ENCODE measurements at regions not wholly inside any gene's neighbourhood (a gene's known extent, or its start where the extent isn't known, plus 50 kb on each side); places are given as distances from the start of the nearest gene placed in this dataset.

- Histone ChIP-seq H3K9me2 (ENCODE audit: insufficient read depth) (no peaks in the 10 kb centered on the region), H3K4me2 (no peak overlapping the region), H3F3A (ENCODE audit: insufficient read depth, low read depth) (no peaks in the 10 kb centered on the region), H3K9me3 (ENCODE audit: insufficient read depth, low read depth) (no peaks in the 10 kb centered on the region), H3K79me2 (ENCODE audit: low read depth) (no peaks in the 10 kb centered on the region), H3K4me1 (replicated peaks; ENCODE audit: insufficient read depth) (no peaks in the 10 kb centered on the region), H4K20me1 (ENCODE audit: insufficient read depth) (no peaks in the 10 kb centered on the region), H3K27me3 (ENCODE audit: insufficient read depth, low read depth) (no peaks in the 10 kb centered on the region), H3K36me3 (ENCODE audit: low read depth) (no peaks in the 10 kb centered on the region), H2AFZ (no peak overlapping the region), H3K27ac (no peak overlapping the region), H3K4me3 (no peak overlapping the region)
- intact Hi-C loops (cut with micrococcal nuclease; ENCODE audit: unreplicated experiment): no loop called here
- no peak for TF ChIP-seq CTCF (conservative IDR thresholded peaks at IDR 0.05)
- TF ChIP-seq EZH2 (IDR thresholded peaks at IDR 0.05; ENCODE audit: low read depth): no peak
- ChIA-PET CTCF (no interaction called here), POLR2A (ENCODE audit: unreplicated experiment) (no interaction called here)
- no peak for DNase-seq
- BruUV-seq (replicated peaks): no TSS peak
These were observed 680.0 kb downstream of the TLE4 start for GRCh38 chr9:80251778-80252177.

- POLR2A ChIA-PET (ENCODE audit: unreplicated experiment): no interaction called here
- DNase-seq: no peak
These were observed 670.3 kb downstream of the TLE4 start for GRCh38 chr9:80242022-80242421.

GRCh38 chr9:80235752-80236151, 664.0 kb downstream of the TLE4 start:
- H3K4me3 ChIP-seq: no peak overlapping the region
- H3F3A ChIP-seq (ENCODE audit: insufficient read depth, low read depth): no peaks in the 10 kb centered on the region
- TF ChIP-seq CTCF (conservative IDR thresholded peaks at IDR 0.05): no peak
- TF ChIP-seq EZH2 (IDR thresholded peaks at IDR 0.05; ENCODE audit: low read depth): no peak
- H3K4me2 ChIP-seq: no peak overlapping the region
- ChIA-PET POLR2A (ENCODE audit: unreplicated experiment) (interaction anchor here (0.6 kb wide), 1 partner anchor 86 kb away, joined by 5 read pairs; no protein-coding TSS in a partner anchor), CTCF (no interaction called here)
- H3K27me3 ChIP-seq (ENCODE audit: insufficient read depth, low read depth): no peaks in the 10 kb centered on the region
- no peaks in the 10 kb centered on the region for H3K79me2 ChIP-seq (ENCODE audit: low read depth)
- no peaks in the 10 kb centered on the region for H3K9me3 ChIP-seq (ENCODE audit: insufficient read depth, low read depth)
- H2AFZ ChIP-seq: no peak overlapping the region
- no peaks in the 10 kb centered on the region for H3K36me3 ChIP-seq (ENCODE audit: low read depth)
- no peaks in the 10 kb centered on the region for H4K20me1 ChIP-seq (ENCODE audit: insufficient read depth)
- no peak overlapping the region for H3K27ac ChIP-seq
- no peaks in the 10 kb centered on the region for H3K4me1 ChIP-seq (replicated peaks; ENCODE audit: insufficient read depth)
- intact Hi-C loops (cut with micrococcal nuclease; ENCODE audit: unreplicated experiment): no loop called here
- no peaks in the 10 kb centered on the region for H3K9me2 ChIP-seq (ENCODE audit: insufficient read depth)
- BruUV-seq (replicated peaks): no TSS peak
- DNase-seq: no peak

More at GRCh38 chr9:80242022-80242421, 670.3 kb downstream of the TLE4 start:
- no peak for TF ChIP-seq CTCF (conservative IDR thresholded peaks at IDR 0.05)
- no peak for TF ChIP-seq EZH2 (IDR thresholded peaks at IDR 0.05; ENCODE audit: low read depth)
- Histone ChIP-seq H3K4me2 (no peak overlapping the region), H3K27ac (no peak overlapping the region), H4K20me1 (ENCODE audit: insufficient read depth) (no peaks in the 10 kb centered on the region), H3K9me2 (ENCODE audit: insufficient read depth) (no peaks in the 10 kb centered on the region), H3K4me3 (no peak overlapping the region), H3K9me3 (ENCODE audit: insufficient read depth, low read depth) (no peaks in the 10 kb centered on the region), H3K79me2 (ENCODE audit: low read depth) (no peaks in the 10 kb centered on the region), H3F3A (ENCODE audit: insufficient read depth, low read depth) (no peaks in the 10 kb centered on the region), H2AFZ (no peak overlapping the region), H3K27me3 (ENCODE audit: insufficient read depth, low read depth) (no peaks in the 10 kb centered on the region), H3K36me3 (ENCODE audit: low read depth) (no peaks in the 10 kb centered on the region), H3K4me1 (replicated peaks; ENCODE audit: insufficient read depth) (no peaks in the 10 kb centered on the region)
- no TSS peak for BruUV-seq (replicated peaks)
- intact Hi-C loops (cut with micrococcal nuclease; ENCODE audit: unreplicated experiment): no loop called here
- CTCF ChIA-PET: no interaction called here
